Ovary (tissue), 3 donors: ENCODE measurements at regions not wholly inside any gene's neighbourhood (a gene's known extent, or its start where the extent isn't known, plus 50 kb on each side); places are given as distances from the start of the nearest gene placed in this dataset.

Experiments
- POLR2A ChIP-seq: fragments of 450-650 bp; IDR thresholded peaks from one replicate; pipeline ENCODE4 v1.6.1; 2017; ENCODE audit warnings: antibody characterized with exemption, mild to moderate bottlenecking, moderate library complexity
- TF ChIP-seq, protein P1 (sequence below), 3 donors: fragments of 450-650 bp in 2 of 3; fragments of 200-600 bp in 1 of 3; IDR thresholded peaks; one replicate each; pipeline versions ENCODE4 v1.5.1 to v1.8.0; 2016 to 2022; ENCODE audit warnings: antibody characterized with exemption in 3 of 3, mild to moderate bottlenecking in 1 of 3
- donor health status: DM: no; HTN: no; CAD: no.

DNA sequence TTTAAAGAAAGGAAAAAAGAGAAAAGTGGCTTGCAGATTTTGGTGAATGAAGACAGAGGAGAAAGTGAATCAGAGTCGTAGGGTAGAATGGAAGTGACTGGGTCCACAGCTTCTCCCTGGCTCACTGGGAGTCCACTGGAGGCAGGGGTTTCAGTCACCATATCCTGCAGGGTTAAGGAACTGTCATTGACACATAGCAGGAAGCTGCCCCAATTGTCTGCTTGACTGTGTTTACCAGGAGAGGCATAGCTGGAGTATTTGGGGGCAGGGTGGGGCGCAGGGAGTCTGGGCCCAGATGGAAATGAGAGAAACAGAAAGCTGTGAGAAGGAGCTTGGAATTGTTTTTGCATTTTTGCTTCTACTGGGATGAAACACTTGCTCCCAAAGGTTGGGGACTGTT lies 228.8 kb upstream of the CSF3R start:
- TF ChIP-seq, protein P1, sequence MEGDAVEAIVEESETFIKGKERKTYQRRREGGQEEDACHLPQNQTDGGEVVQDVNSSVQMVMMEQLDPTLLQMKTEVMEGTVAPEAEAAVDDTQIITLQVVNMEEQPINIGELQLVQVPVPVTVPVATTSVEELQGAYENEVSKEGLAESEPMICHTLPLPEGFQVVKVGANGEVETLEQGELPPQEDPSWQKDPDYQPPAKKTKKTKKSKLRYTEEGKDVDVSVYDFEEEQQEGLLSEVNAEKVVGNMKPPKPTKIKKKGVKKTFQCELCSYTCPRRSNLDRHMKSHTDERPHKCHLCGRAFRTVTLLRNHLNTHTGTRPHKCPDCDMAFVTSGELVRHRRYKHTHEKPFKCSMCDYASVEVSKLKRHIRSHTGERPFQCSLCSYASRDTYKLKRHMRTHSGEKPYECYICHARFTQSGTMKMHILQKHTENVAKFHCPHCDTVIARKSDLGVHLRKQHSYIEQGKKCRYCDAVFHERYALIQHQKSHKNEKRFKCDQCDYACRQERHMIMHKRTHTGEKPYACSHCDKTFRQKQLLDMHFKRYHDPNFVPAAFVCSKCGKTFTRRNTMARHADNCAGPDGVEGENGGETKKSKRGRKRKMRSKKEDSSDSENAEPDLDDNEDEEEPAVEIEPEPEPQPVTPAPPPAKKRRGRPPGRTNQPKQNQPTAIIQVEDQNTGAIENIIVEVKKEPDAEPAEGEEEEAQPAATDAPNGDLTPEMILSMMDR (IDR thresholded peaks at IDR 0.05), result no peak
- TF ChIP-seq POLR2A, result no peak
